RWPE2 (cell line): ENCODE measurements at regions not wholly inside any gene's neighbourhood (a gene's known extent, or its start where the extent isn't known, plus 50 kb on each side); places are given as distances from the start of the nearest gene placed in this dataset.

Source experiments
- ATAC-seq: fragments of 200-7000 bp; cut with Tn5 transposase; 3 replicates; pipeline ENCODE4 v1.9.1; 2021; ENCODE audit warnings: low read depth
- DNase-seq: peaks from one replicate; pipeline ENCODE4 v3.0.0-alpha.2; 2020; ENCODE audit warnings: low spot score
- H3K27ac ChIP-seq: fragments of 450-650 bp; 2 replicates; pipeline ENCODE4 v1.5.1; 2017; ENCODE audit warnings: mild to moderate bottlenecking; ENCODE audit not compliant: poor library complexity, severe bottlenecking
- H3K27me3 ChIP-seq: fragments of 250-450 bp; sonication (Bioruptor Pico); 2 replicates; pipeline ENCODE4 v1.5.1; 2021; ENCODE audit warnings: mild to moderate bottlenecking, moderate library complexity; ENCODE audit not compliant: insufficient read depth, poor library complexity, severe bottlenecking
- H3K36me3 ChIP-seq: fragments of 250-450 bp; sonication (Bioruptor Pico); 2 replicates; pipeline ENCODE4 v1.5.1; 2020; ENCODE audit warnings: low read depth, mild to moderate bottlenecking, moderate library complexity
- H3K4me1 ChIP-seq: fragments of 250-450 bp; sonication (Bioruptor Pico); 2 replicates; pipeline ENCODE4 v1.5.1; 2021; ENCODE audit warnings: mild to moderate bottlenecking, moderate library complexity; ENCODE audit not compliant: insufficient read depth, poor library complexity, severe bottlenecking
- H3K4me3 ChIP-seq: fragments of 250-450 bp; sonication (Bioruptor Pico); 2 replicates; pipeline ENCODE4 v1.5.1; 2021; ENCODE audit warnings: mild to moderate bottlenecking, moderate library complexity; ENCODE audit not compliant: severe bottlenecking
- H3K9me3 ChIP-seq: fragments of 250-450 bp; sonication (Bioruptor Pico); 2 replicates; pipeline ENCODE4 v1.5.1; 2021; ENCODE audit warnings: mild to moderate bottlenecking, moderate library complexity; ENCODE audit not compliant: severe bottlenecking
- CTCF ChIP-seq: fragments of 450-650 bp; IDR thresholded peaks from one replicate; pipeline ENCODE4 v1.5.1; 2017; ENCODE audit warnings: mild to moderate bottlenecking, moderate library complexity; ENCODE audit not compliant: poor library complexity, severe bottlenecking

GRCh38 chr2:35063836-35064235, 1291.7 kb upstream of the CRIM1 start:
- no peak for TF ChIP-seq CTCF

GRCh38 chr2:35035883-35036282, 1319.7 kb upstream of the CRIM1 start:
- DNase-seq (no peak), ATAC-seq (peak; percentile 80)

More at GRCh38 chr2:35063836-35064235, 1291.7 kb upstream of the CRIM1 start:
- Histone ChIP-seq H3K4me1 (no peaks in the 10 kb centered on the region), H3K4me3 (no peak overlapping the region), H3K27ac (no peak overlapping the region), H3K9me3 (no peaks in the 10 kb centered on the region), H3K27me3 (peaks cover 2% of the 10 kb centered on the region), H3K36me3 (no peaks in the 10 kb centered on the region)
- no peak for DNase-seq
- no peak for ATAC-seq

GRCh38 chr2:35033748-35034147, 1321.8 kb upstream of the CRIM1 start:
- H3K27ac ChIP-seq, result no peak overlapping the region
- no peaks in the 10 kb centered on the region for H3K4me1 ChIP-seq
- no peak for TF ChIP-seq CTCF
- DNase-seq (no peak), ATAC-seq (no peak)
- no peaks in the 10 kb centered on the region for H3K9me3 ChIP-seq
- H3K36me3 ChIP-seq, result no peaks in the 10 kb centered on the region
- no peaks in the 10 kb centered on the region for H3K27me3 ChIP-seq
- H3K4me3 ChIP-seq, result no peak overlapping the region

More at GRCh38 chr2:35035883-35036282, 1319.7 kb upstream of the CRIM1 start:
- Histone ChIP-seq H3K4me3 (no peak overlapping the region), H3K4me1 (no peaks in the 10 kb centered on the region), H3K9me3 (no peaks in the 10 kb centered on the region), H3K27ac (no peak overlapping the region), H3K27me3 (no peaks in the 10 kb centered on the region), H3K36me3 (no peaks in the 10 kb centered on the region)
- TF ChIP-seq CTCF, result peak; percentile 54

GRCh38 chr2:35023545-35023944, 1332.0 kb upstream of the CRIM1 start:
- no peak overlapping the region for H3K27ac ChIP-seq
- no peak overlapping the region for H3K4me3 ChIP-seq
- H3K27me3 ChIP-seq, result no peaks in the 10 kb centered on the region
- no peak for TF ChIP-seq CTCF
- no peaks in the 10 kb centered on the region for H3K4me1 ChIP-seq
- H3K9me3 ChIP-seq, result no peaks in the 10 kb centered on the region
- no peaks in the 10 kb centered on the region for H3K36me3 ChIP-seq
- DNase-seq (no peak), ATAC-seq (no peak)

- no peaks in the 10 kb centered on the region for H3K36me3 ChIP-seq
- no peak for DNase-seq
Measured at GRCh38 chr2:35000453-35000852, 1355.1 kb upstream of the CRIM1 start.

More at GRCh38 chr2:35000453-35000852, 1355.1 kb upstream of the CRIM1 start:
- TF ChIP-seq CTCF, result no peak
- H3K4me3 ChIP-seq, result no peak overlapping the region
- no peaks in the 10 kb centered on the region for H3K4me1 ChIP-seq
- no peak overlapping the region for H3K27ac ChIP-seq
- H3K27me3 ChIP-seq, result no peaks in the 10 kb centered on the region
- ATAC-seq, result no peak
- H3K9me3 ChIP-seq, result no peaks in the 10 kb centered on the region
